Choroid plexus epithelial cell (primary cell): ENCODE measurements at regions not wholly inside any gene's neighbourhood (a gene's known extent, or its start where the extent isn't known, plus 50 kb on each side); places are given as distances from the start of the nearest gene placed in this dataset.

Source experiments
- DNase-seq: peaks from one replicate; pipeline ENCODE4 v3.0.0-alpha.2; 2010; ENCODE audit warnings: low read depth
- H3K4me3 ChIP-seq: 2 replicates; pipeline ENCODE4 v1.5.1; 2011; ENCODE audit warnings: low read depth, mild to moderate bottlenecking, control low read depth, low read length, moderate library complexity
- CTCF ChIP-seq: conservative IDR thresholded peaks from 2 replicates; pipeline ENCODE4 v1.5.1; 2011; ENCODE audit warnings: low read depth, mild to moderate bottlenecking, control low read depth, inconsistent platforms, low read length, moderate library complexity

DNA sequence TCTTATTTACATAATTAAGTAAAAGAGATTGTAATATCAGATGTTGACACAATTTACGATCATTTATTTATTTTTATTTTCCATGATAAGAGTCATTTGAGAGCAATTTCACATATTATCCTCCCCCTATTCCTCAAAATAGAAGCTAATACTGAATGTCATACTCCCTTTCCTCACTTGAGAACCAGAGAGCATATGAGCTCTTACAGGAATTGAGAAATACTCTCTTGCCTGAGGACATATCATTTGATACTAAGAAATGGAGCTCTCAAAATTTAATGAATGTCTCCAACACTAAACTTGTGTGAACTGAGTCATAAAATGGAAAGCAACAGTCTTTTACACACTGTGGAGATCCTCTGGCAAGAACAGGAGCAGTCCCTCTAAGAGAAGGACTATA is 68.5 kb upstream of the CHST9 start:
- H3K4me3 ChIP-seq = no peak overlapping the region
- no peak for DNase-seq
- no peak for TF ChIP-seq CTCF

DNA sequence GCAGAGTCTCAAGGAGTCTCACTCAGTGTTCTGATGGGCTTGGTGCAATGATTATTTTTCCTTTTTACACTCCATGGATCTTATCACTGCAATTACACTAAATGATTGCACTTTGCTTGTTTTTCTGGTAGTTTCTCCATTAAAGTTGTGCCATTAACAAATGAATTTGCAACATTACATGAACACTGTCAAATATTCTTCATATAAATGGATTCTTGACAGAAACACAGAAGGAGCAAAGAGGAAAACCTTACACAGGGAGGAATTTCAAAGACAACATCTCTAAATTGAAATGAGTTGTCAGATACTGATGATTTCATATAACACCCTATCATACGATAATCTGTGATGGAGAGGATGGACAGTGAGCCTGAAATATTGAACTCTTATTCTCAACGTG is 65.4 kb upstream of the CHST9 start:
- no peak overlapping the region for H3K4me3 ChIP-seq
- no peak for DNase-seq
- no peak for TF ChIP-seq CTCF

- no peak overlapping the region for H3K4me3 ChIP-seq
- DNase-seq = no peak
- no peak for TF ChIP-seq CTCF
Measured at GRCh38 chr18:27249933-27250332, 64.8 kb upstream of the CHST9 start.

DNA sequence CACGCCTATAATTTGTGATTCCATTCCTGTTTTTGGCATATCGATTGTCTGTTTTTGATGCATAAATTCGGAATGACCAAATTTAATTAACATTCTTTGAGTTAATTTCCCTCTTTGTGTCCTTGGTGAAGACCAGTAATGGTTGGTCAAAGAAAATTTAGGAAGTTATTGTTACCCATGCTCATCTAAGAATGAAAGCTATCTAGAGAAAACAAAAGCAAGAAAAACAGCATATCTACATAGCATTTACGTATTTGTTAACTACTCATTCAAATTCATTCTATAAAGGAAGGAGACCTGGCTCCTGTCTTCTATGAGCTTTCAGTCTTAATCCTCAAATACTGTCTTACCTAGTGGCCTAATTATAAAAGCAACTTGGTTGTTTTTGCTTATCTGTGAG is 59.2 kb upstream of the CHST9 start:
- TF ChIP-seq CTCF = no peak

DNA sequence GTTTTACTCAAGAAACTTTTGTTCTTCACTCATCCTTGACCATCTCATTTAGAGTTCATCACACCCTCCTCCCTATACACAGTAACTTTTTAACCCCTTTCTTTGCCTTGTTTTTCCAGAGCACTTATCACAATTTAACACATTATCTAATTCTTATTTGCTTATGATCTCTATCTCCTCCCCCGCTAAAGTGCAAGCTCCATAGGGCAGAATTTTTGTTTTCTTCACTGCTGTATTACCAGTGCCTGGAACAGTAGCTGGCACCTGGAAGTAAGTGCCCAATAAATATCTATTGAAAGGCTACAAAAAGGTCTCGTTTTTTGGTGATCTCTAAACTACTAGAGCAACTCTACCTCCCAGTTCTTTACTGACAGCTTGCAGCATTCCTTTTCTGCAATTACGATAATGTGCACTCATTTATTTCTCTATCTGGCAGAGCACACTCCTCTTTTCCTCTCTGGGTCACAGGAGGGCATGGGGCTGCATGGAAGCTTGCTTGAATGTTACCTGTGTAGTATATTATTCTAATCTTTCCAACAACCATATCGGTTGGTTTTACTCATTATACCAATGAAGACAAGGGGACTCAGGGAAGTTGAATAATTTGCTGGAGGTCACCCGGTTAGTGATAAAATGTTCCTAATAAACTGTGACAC is 57.4 kb upstream of the CHST9 start:
- no peak for TF ChIP-seq CTCF
- no peak for DNase-seq

More for the DNA sequence above, 59.2 kb upstream of the CHST9 start:
- no peak overlapping the region for H3K4me3 ChIP-seq
- DNase-seq = no peak

GRCh38 chr18:27240383-27240782 is 55.3 kb upstream of the CHST9 start:
- H3K4me3 ChIP-seq = no peak overlapping the region
- no peak for DNase-seq
- TF ChIP-seq CTCF = no peak

More for the DNA sequence above, 57.4 kb upstream of the CHST9 start:
- H3K4me3 ChIP-seq = no peak overlapping the region

DNA sequence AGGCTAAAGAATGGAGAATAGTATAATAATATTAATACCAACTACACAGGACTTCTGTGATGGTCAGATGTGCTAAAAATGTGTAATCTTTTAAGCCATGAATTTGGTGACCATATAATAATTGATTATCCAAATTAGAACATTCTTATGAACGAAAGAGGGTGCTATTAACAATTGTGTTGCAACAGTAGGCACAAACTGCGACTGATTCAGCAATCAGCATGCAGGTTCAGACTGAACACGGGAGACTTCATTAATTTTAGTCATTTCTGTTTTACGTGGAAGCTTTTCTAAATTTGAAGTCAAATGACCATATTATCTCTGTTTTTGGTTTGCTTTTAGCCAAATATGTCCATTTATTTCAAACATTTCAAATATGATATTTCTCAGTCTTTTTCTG is 54.6 kb upstream of the CHST9 start:
- no peak for DNase-seq
- TF ChIP-seq CTCF = no peak
- H3K4me3 ChIP-seq = no peak overlapping the region
